WTC11 (cell line): ENCODE measurements at regions not wholly inside any gene's neighbourhood (a gene's known extent, or its start where the extent isn't known, plus 50 kb on each side); places are given as distances from the start of the nearest gene placed in this dataset.

Experiments used
- ATAC-seq: fragments of 200-7000 bp; cut with Tn5 transposase; 2 replicates; pipeline ENCODE4 v1.10.0; 2021; ENCODE audit warnings: mild to moderate bottlenecking, moderate library complexity
- CTCF ChIA-PET: fragments of 300-600 bp; sonication (Branson Sonifier 250); formaldehyde crosslinking; loops from one replicate; lab custom pipeline; 2021; ENCODE audit warnings: antibody characterized with exemption; lab: Charles Lee
- POLR2A ChIA-PET: fragments of 350-600 bp; sonication (Branson Sonifier 250); formaldehyde crosslinking; loops from one replicate; lab custom pipeline; 2021; ENCODE audit warnings: antibody characterized with exemption; lab: Charles Lee
- DNase-seq: peaks from one replicate; pipeline ENCODE4 v3.0.0; 2021; ENCODE audit warnings: low spot score
- H3K27ac Mint-ChIP-seq: 2 replicates; pipeline ENCODE4 v1.8.0; 2021; ENCODE audit warnings: mixed read lengths
- H3K27me3 Mint-ChIP-seq: 2 replicates; pipeline ENCODE4 v1.8.0; 2021; ENCODE audit warnings: low read depth, mild to moderate bottlenecking, moderate library complexity, mixed read lengths
- H3K36me3 Mint-ChIP-seq: 2 replicates; pipeline ENCODE4 v1.8.0; 2021; ENCODE audit warnings: mixed read lengths
- H3K4me1 Mint-ChIP-seq: 2 replicates; pipeline ENCODE4 v1.8.0; 2022; ENCODE audit warnings: mixed read lengths
- H3K4me3 Mint-ChIP-seq: 2 replicates; pipeline ENCODE4 v1.8.0; 2021; ENCODE audit warnings: mild to moderate bottlenecking, moderate library complexity, mixed read lengths
- H3K9me3 Mint-ChIP-seq: 2 replicates; pipeline ENCODE4 v1.8.0; 2021; ENCODE audit warnings: mixed read lengths
- AFF4 ChIP-seq: sonication (generic); formaldehyde crosslinking; IDR thresholded peaks from 2 replicates; pipeline ENCODE4 v1.8.1; 2023; ENCODE audit warnings: mild to moderate bottlenecking, missing genetic modification reagents, borderline replicate concordance
- ATF3 ChIP-seq: sonication (generic); formaldehyde crosslinking; conservative IDR thresholded peaks from 2 replicates; pipeline ENCODE4 v1.8.1; 2022; ENCODE audit warnings: mild to moderate bottlenecking, missing genetic modification reagents
- CDX4 ChIP-seq: fragments of 250-450 bp; sonication (Bioruptor Pico); IDR thresholded peaks from 2 replicates; pipeline ENCODE4 v1.9.0; 2021; ENCODE audit warnings: moderate library complexity, mild to moderate bottlenecking, inconsistent platforms, borderline replicate concordance
- CREB1 ChIP-seq: sonication (generic); formaldehyde crosslinking; IDR thresholded peaks from 2 replicates; pipeline ENCODE4 v1.8.0; 2023; ENCODE audit warnings: mild to moderate bottlenecking, missing genetic modification reagents
- ESRRA ChIP-seq: sonication (generic); formaldehyde crosslinking; IDR thresholded peaks from 2 replicates; pipeline ENCODE4 v1.8.1; 2022; ENCODE audit warnings: mild to moderate bottlenecking, missing genetic modification reagents, borderline replicate concordance
- FOXP4 ChIP-seq: sonication (generic); formaldehyde crosslinking; IDR thresholded peaks from 2 replicates; pipeline ENCODE4 v1.8.0; 2022; ENCODE audit warnings: mild to moderate bottlenecking, missing genetic modification reagents
- KAT7 ChIP-seq: sonication (generic); formaldehyde crosslinking; IDR thresholded peaks from 2 replicates; pipeline ENCODE4 v1.8.1; 2023; ENCODE audit warnings: missing genetic modification reagents, mild to moderate bottlenecking, borderline replicate concordance
- NFE2L1 ChIP-seq: sonication (generic); formaldehyde crosslinking; IDR thresholded peaks from 2 replicates; pipeline ENCODE4 v1.8.1; 2023; ENCODE audit warnings: missing genetic modification reagents
- PREB ChIP-seq: sonication (generic); formaldehyde crosslinking; IDR thresholded peaks from 2 replicates; pipeline ENCODE4 v1.8.1; 2022; ENCODE audit warnings: mild to moderate bottlenecking, missing genetic modification reagents, moderate library complexity, borderline replicate concordance
- TEAD4 ChIP-seq: sonication (generic); formaldehyde crosslinking; IDR thresholded peaks from 2 replicates; pipeline ENCODE4 v1.8.0; 2022; ENCODE audit warnings: mild to moderate bottlenecking, missing genetic modification reagents
- USF2 ChIP-seq: sonication (generic); formaldehyde crosslinking; IDR thresholded peaks from 2 replicates; pipeline ENCODE4 v1.8.1; 2023; ENCODE audit warnings: mild to moderate bottlenecking, missing genetic modification reagents, moderate library complexity
- ZNF138 ChIP-seq: sonication (generic); formaldehyde crosslinking; conservative IDR thresholded peaks from 2 replicates; pipeline ENCODE4 v1.8.1; 2022; ENCODE audit warnings: mild to moderate bottlenecking, moderate library complexity, missing genetic modification reagents
- ZNF219 ChIP-seq: sonication (generic); formaldehyde crosslinking; IDR thresholded peaks from 2 replicates; pipeline ENCODE4 v1.8.0; 2023; ENCODE audit warnings: missing genetic modification reagents, mild to moderate bottlenecking, borderline replicate concordance
- TF ChIP-seq, protein P1 (sequence below): sonication (generic); formaldehyde crosslinking; IDR thresholded peaks from 2 replicates; pipeline ENCODE4 v1.8.0; 2022; ENCODE audit warnings: mild to moderate bottlenecking, missing genetic modification reagents
- TF ChIP-seq, protein P2 (sequence below): sonication (generic); formaldehyde crosslinking; IDR thresholded peaks from 2 replicates; pipeline ENCODE4 v1.8.1; 2022; ENCODE audit warnings: mild to moderate bottlenecking, moderate library complexity, missing genetic modification reagents
- TF ChIP-seq, protein P3 (sequence below): sonication (generic); formaldehyde crosslinking; IDR thresholded peaks from 2 replicates; pipeline ENCODE4 v1.8.0; 2022; ENCODE audit warnings: missing genetic modification reagents
- TF ChIP-seq, protein P4 (sequence below): sonication (generic); formaldehyde crosslinking; IDR thresholded peaks from 2 replicates; pipeline ENCODE4 v1.8.0; 2023; ENCODE audit warnings: missing genetic modification reagents

DNA sequence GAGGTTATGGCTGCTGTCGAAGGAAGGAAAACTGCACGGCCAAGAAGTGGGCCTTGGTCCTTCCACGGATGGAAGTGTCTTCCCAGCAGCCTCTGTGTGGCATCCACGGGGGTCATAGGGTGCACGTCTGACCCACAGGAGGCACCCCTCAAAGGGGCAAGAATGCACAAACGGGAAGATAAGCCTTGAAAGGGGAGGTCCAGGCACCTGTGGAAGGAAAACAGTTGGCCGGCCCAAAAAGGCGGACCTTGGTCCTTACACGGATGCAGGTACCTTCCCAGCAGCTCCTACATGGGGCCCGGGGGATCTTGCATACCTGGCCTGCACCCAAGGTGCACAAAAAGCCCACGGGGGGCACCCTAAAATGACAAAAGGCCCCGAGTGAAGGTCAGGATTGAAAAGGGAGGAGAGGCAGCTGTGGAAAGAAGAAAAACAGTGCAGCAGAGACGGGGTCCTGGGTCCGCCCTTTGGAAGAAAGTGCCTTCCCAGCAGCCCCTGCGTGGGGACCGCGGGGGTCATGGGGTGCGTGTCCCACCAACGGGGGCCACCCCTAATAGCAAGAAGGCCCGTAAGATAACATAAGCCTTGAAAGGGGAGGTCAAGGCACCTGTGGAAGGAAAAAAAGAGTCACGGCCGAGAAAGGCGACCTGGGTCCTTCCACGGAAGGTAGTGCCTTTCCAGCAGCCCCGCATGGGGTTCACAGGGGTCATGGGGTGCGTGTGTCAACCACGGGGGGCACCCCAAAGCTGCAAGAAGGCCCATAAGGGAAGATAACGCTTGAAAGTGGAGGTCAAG lies 276.1 kb downstream of the ALG10 start (continued):
- TF ChIP-seq NFE2L1 (CRISPR knock-in tag): no peak
- TF ChIP-seq ATF3 (CRISPR knock-in tag): no peak
- TF ChIP-seq PREB: no peak
- no peak for TF ChIP-seq ESRRA (CRISPR knock-in tag)

DNA sequence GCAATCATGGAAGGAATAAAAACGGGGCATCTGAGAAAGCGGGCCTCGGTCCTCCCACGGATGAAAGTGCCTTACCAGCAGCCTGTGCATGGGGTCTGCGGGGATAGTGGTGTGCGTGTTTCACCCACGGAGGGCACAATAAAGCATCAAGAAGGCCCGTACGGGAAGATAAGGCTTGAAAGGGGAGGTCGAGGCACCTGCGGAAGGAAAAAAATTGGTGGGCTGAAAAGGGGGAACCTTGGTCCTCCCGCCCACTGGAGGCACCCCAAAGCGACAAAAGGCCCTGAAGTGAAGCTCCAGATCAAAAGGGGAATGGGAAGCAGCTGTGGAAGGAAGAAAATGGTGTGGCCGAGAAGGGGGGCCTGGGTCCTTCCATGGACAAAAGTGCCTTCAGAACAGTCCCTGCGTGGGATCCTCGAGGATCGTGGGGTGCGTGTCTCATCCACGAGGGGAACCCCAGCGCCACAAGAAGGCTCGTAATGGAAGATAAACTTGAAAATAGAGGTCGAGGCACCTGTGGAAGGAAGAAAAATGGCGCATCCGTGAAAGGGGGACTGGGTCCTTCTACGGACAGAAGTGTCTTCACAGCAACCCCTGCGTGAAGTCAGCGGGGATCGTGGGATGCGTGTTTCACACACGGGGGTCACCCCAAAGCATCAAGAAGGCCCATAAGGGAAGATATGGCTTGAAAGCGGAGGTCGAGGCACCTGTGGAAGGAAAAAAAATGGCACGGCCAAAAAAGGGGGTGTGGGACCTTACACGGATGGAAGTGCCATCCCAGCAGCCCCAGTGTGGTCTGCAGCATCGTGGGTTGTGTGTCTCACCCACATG lies 276.9 kb downstream of the ALG10 start:
- ATAC-seq (no peak), DNase-seq (no peak)
- peaks cover 100% of the 10 kb centered on the region for H3K36me3 Mint-ChIP-seq
- no peak overlapping the region for H3K27ac Mint-ChIP-seq
- CTCF ChIA-PET: no interaction called here
- H3K4me1 Mint-ChIP-seq: no peaks in the 10 kb centered on the region
- POLR2A ChIA-PET: no interaction called here
- peaks cover 89% of the 10 kb centered on the region for H3K9me3 Mint-ChIP-seq
- H3K27me3 Mint-ChIP-seq: peaks cover 46% of the 10 kb centered on the region
- no peak overlapping the region for H3K4me3 Mint-ChIP-seq
- TF ChIP-seq USF2 (CRISPR knock-in tag) (no peak), AFF4 (CRISPR knock-in tag) (no peak), TEAD4 (CRISPR knock-in tag) (no peak), ZNF138 (no peak), CREB1 (CRISPR knock-in tag) (no peak), FOXP4 (CRISPR knock-in tag) (no peak), ZNF219 (CRISPR knock-in tag) (no peak), KAT7 (CRISPR knock-in tag) (no peak), CDX4 (no peak)
- TF ChIP-seq, protein P1, sequence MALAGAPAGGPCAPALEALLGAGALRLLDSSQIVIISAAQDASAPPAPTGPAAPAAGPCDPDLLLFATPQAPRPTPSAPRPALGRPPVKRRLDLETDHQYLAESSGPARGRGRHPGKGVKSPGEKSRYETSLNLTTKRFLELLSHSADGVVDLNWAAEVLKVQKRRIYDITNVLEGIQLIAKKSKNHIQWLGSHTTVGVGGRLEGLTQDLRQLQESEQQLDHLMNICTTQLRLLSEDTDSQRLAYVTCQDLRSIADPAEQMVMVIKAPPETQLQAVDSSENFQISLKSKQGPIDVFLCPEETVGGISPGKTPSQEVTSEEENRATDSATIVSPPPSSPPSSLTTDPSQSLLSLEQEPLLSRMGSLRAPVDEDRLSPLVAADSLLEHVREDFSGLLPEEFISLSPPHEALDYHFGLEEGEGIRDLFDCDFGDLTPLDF (CRISPR knock-in tag): no peak
- TF ChIP-seq, protein P2, sequence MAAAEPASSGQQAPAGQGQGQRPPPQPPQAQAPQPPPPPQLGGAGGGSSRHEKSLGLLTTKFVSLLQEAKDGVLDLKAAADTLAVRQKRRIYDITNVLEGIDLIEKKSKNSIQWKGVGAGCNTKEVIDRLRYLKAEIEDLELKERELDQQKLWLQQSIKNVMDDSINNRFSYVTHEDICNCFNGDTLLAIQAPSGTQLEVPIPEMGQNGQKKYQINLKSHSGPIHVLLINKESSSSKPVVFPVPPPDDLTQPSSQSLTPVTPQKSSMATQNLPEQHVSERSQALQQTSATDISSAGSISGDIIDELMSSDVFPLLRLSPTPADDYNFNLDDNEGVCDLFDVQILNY (CRISPR knock-in tag): no peak
- TF ChIP-seq, protein P3, sequence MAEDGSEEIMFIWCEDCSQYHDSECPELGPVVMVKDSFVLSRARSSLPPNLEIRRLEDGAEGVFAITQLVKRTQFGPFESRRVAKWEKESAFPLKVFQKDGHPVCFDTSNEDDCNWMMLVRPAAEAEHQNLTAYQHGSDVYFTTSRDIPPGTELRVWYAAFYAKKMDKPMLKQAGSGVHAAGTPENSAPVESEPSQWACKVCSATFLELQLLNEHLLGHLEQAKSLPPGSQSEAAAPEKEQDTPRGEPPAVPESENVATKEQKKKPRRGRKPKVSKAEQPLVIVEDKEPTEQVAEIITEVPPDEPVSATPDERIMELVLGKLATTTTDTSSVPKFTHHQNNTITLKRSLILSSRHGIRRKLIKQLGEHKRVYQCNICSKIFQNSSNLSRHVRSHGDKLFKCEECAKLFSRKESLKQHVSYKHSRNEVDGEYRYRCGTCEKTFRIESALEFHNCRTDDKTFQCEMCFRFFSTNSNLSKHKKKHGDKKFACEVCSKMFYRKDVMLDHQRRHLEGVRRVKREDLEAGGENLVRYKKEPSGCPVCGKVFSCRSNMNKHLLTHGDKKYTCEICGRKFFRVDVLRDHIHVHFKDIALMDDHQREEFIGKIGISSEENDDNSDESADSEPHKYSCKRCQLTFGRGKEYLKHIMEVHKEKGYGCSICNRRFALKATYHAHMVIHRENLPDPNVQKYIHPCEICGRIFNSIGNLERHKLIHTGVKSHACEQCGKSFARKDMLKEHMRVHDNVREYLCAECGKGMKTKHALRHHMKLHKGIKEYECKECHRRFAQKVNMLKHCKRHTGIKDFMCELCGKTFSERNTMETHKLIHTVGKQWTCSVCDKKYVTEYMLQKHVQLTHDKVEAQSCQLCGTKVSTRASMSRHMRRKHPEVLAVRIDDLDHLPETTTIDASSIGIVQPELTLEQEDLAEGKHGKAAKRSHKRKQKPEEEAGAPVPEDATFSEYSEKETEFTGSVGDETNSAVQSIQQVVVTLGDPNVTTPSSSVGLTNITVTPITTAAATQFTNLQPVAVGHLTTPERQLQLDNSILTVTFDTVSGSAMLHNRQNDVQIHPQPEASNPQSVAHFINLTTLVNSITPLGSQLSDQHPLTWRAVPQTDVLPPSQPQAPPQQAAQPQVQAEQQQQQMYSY (CRISPR knock-in tag): no peak
- TF ChIP-seq, protein P4, sequence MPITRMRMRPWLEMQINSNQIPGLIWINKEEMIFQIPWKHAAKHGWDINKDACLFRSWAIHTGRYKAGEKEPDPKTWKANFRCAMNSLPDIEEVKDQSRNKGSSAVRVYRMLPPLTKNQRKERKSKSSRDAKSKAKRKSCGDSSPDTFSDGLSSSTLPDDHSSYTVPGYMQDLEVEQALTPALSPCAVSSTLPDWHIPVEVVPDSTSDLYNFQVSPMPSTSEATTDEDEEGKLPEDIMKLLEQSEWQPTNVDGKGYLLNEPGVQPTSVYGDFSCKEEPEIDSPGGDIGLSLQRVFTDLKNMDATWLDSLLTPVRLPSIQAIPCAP (CRISPR knock-in tag): no peak
